ENCODE measurements at regions not wholly inside any gene's neighbourhood (a gene's known extent, or its start where the extent isn't known, plus 50 kb on each side); places are given as distances from the start of the nearest gene placed in this dataset.
"Not testable (repeated sequence)": the region's sequence is repeated elsewhere in the genome, so short reads cannot be mapped to it uniquely, and the experiment has no call there.

GRCh38 chr6:15909290-15910070 lies 219.4 kb upstream of the MYLIP start:
- DNase-seq (no peak), ATAC-seq (no peak)
- intact Hi-C loops (cut with micrococcal nuclease), result no loop called here

GRCh38 chr6:15908871-15909270 lies 220.0 kb upstream of the MYLIP start:
- intact Hi-C loops (cut with micrococcal nuclease), result no loop called here
- no peak for ATAC-seq
- no peak for DNase-seq

GRCh38 chr6:15907914-15908518 lies 220.9 kb upstream of the MYLIP start:
- intact Hi-C loops (cut with micrococcal nuclease), result no loop called here

GRCh38 chr6:15907220-15907913 lies 221.5 kb upstream of the MYLIP start:
- intact Hi-C loops (cut with micrococcal nuclease); DNase-seq; ATAC-seq: not testable (repeated sequence)

More at GRCh38 chr6:15907914-15908518, 220.9 kb upstream of the MYLIP start:
- DNase-seq, result no peak
- no peak for ATAC-seq

- intact Hi-C loops (cut with micrococcal nuclease), result no loop called here
- DNase-seq, result no peak
- no peak for ATAC-seq
Measured at GRCh38 chr6:15906420-15907016, 222.4 kb upstream of the MYLIP start.

GRCh38 chr6:15905488-15906419 lies 223.1 kb upstream of the MYLIP start:
- DNase-seq, result no peak
- no peak for ATAC-seq
- intact Hi-C loops (cut with micrococcal nuclease), result no loop called here

- DNase-seq (no peak), ATAC-seq (no peak)
- intact Hi-C loops (cut with micrococcal nuclease), result no loop called here
Measured at GRCh38 chr6:15904651-15905376, 224.1 kb upstream of the MYLIP start.

GRCh38 chr6:15901141-15902115 lies 227.5 kb upstream of the MYLIP start:
- DNase-seq (no peak), ATAC-seq (no peak)
- intact Hi-C loops (cut with micrococcal nuclease), result no loop called here

- no peak for ATAC-seq
- intact Hi-C loops (cut with micrococcal nuclease), result no loop called here
Measured at GRCh38 chr6:15898693-15899092, 230.2 kb upstream of the MYLIP start.

GRCh38 chr6:15897063-15897876 lies 231.6 kb upstream of the MYLIP start:
- DNase-seq (no peak), ATAC-seq (peak; percentile 92)
- intact Hi-C loops (cut with micrococcal nuclease), result no loop called here

More at GRCh38 chr6:15898693-15899092, 230.2 kb upstream of the MYLIP start:
- no peak for DNase-seq

- DNase-seq, result no peak
- intact Hi-C loops (cut with micrococcal nuclease), result no loop called here
- ATAC-seq, result no peak
Measured at GRCh38 chr6:15894973-15895725, 232.3 kb upstream of the DTNBP1 start.

GRCh38 chr6:15893556-15894253 lies 230.9 kb upstream of the DTNBP1 start:
- ATAC-seq (no peak), DNase-seq (no peak)
- intact Hi-C loops (cut with micrococcal nuclease), result no loop called here

GRCh38 chr6:15892369-15892768 lies 229.5 kb upstream of the DTNBP1 start:
- intact Hi-C loops (cut with micrococcal nuclease), result no loop called here
- ATAC-seq (peak; percentile 42), DNase-seq (peak; percentile 37)

- DNase-seq, result peak; percentile 39
- peak; percentile 90 for ATAC-seq
- intact Hi-C loops (cut with micrococcal nuclease), result no loop called here
Measured at GRCh38 chr6:15888798-15889772, 226.3 kb upstream of the DTNBP1 start.

Measured in left ventricle myocardium superior (tissue), 1 donor.